ENCODE measurements at regions not wholly inside any gene's neighbourhood (a gene's known extent, or its start where the extent isn't known, plus 50 kb on each side); places are given as distances from the start of the nearest gene placed in this dataset.

DNA sequence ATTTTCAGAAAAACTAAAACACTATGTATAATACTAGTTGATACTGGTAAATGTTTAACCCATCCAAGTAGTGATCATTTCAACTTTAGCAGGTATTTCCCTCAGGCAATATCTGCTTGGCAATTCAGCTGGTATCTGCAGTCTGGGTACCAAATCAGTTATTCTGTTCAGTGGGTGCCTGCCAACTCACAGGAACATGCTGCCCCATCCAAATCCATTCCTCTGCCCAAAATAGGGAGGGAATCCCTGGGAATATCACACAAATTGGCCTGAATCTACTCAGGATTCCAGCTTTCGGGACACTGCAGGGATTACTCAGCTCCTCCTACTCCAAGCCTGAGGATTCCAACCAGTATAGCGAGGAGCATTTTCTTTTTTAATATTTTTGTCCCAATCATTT is 61.7 kb upstream of the PDE4D start:
- no peaks in the 10 kb centered on the region for H3K9me3 ChIP-seq (ENCODE audit: control insufficient read depth in 4 of 4, low read length in 3 of 4)
- H3K4me1 ChIP-seq (ENCODE audit: control insufficient read depth in 4 of 4, insufficient read depth in 4 of 4, low read length in 3 of 4), result no peaks in the 10 kb centered on the region
- 81% methylated on average over 2 of the region's 2 CpGs for WGBS
- no peak for DNase-seq (ENCODE audit: low spot score)
- no peak overlapping the region for H3K27ac ChIP-seq (ENCODE audit: low read depth in 1 of 2, low read length in 2 of 2)
- H3K27me3 ChIP-seq (ENCODE audit: control insufficient read depth in 4 of 4, insufficient read depth in 4 of 4, low read length in 3 of 4), result peaks cover 0 to 2% (median 0%) of the 10 kb centered on the region in 4 donors
- no peaks in the 10 kb centered on the region for H3K36me3 ChIP-seq (ENCODE audit: control insufficient read depth in 4 of 4, insufficient read depth in 3 of 4, low read depth in 1 of 4, low read length in 3 of 4)
- no peak overlapping the region for H3K9ac ChIP-seq (ENCODE audit: low read depth in 1 of 2, low read length in 2 of 2)
- H3K4me3 ChIP-seq (ENCODE audit: low read depth in 1 of 3, low read length in 3 of 3), result no peak overlapping the region
- TF ChIP-seq, protein P1, sequence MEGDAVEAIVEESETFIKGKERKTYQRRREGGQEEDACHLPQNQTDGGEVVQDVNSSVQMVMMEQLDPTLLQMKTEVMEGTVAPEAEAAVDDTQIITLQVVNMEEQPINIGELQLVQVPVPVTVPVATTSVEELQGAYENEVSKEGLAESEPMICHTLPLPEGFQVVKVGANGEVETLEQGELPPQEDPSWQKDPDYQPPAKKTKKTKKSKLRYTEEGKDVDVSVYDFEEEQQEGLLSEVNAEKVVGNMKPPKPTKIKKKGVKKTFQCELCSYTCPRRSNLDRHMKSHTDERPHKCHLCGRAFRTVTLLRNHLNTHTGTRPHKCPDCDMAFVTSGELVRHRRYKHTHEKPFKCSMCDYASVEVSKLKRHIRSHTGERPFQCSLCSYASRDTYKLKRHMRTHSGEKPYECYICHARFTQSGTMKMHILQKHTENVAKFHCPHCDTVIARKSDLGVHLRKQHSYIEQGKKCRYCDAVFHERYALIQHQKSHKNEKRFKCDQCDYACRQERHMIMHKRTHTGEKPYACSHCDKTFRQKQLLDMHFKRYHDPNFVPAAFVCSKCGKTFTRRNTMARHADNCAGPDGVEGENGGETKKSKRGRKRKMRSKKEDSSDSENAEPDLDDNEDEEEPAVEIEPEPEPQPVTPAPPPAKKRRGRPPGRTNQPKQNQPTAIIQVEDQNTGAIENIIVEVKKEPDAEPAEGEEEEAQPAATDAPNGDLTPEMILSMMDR (IDR thresholded peaks at IDR 0.05; ENCODE audit: low read depth, low read length, missing input control), result no peak
- TF ChIP-seq MAX (IDR thresholded peaks at IDR 0.05) (no peak), JUND (IDR thresholded peaks at IDR 0.05) (no peak), YY1 (IDR thresholded peaks at IDR 0.05) (no peak), FOXA2 (IDR thresholded peaks at IDR 0.05) (no peak), SP1 (IDR thresholded peaks at IDR 0.05) (no peak), EGR1 (IDR thresholded peaks at IDR 0.05; ENCODE audit: low read depth in 2 of 2) (no peak), NR2F2 (IDR thresholded peaks at IDR 0.05) (no peak), FOXA1 (IDR thresholded peaks at IDR 0.05) (no peak)
- TF ChIP-seq, protein P2, sequence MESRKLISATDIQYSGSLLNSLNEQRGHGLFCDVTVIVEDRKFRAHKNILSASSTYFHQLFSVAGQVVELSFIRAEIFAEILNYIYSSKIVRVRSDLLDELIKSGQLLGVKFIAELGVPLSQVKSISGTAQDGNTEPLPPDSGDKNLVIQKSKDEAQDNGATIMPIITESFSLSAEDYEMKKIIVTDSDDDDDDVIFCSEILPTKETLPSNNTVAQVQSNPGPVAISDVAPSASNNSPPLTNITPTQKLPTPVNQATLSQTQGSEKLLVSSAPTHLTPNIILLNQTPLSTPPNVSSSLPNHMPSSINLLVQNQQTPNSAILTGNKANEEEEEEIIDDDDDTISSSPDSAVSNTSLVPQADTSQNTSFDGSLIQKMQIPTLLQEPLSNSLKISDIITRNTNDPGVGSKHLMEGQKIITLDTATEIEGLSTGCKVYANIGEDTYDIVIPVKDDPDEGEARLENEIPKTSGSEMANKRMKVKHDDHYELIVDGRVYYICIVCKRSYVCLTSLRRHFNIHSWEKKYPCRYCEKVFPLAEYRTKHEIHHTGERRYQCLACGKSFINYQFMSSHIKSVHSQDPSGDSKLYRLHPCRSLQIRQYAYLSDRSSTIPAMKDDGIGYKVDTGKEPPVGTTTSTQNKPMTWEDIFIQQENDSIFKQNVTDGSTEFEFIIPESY (IDR thresholded peaks at IDR 0.05), result no peak

GRCh38 chr5:59943452-59944113 is 50.1 kb upstream of the PDE4D start:
- Histone ChIP-seq H3K9ac (ENCODE audit: low read depth in 1 of 2, low read length in 2 of 2) (no peak overlapping the region), H3K4me3 (ENCODE audit: low read depth in 1 of 3, low read length in 3 of 3) (no peak overlapping the region), H3K4me1 (ENCODE audit: control insufficient read depth in 4 of 4, insufficient read depth in 4 of 4, low read length in 3 of 4) (no peaks in the 10 kb centered on the region), H3K9me3 (ENCODE audit: control insufficient read depth in 4 of 4, low read length in 3 of 4) (no peaks in the 10 kb centered on the region), H3K27me3 (ENCODE audit: control insufficient read depth in 4 of 4, insufficient read depth in 4 of 4, low read length in 3 of 4) (no peaks in the 10 kb centered on the region), H3K36me3 (ENCODE audit: control insufficient read depth in 4 of 4, insufficient read depth in 3 of 4, low read depth in 1 of 4, low read length in 3 of 4) (no peaks in the 10 kb centered on the region), H3K27ac (ENCODE audit: low read depth in 1 of 2, low read length in 2 of 2) (no peak overlapping the region)
- DNase-seq (ENCODE audit: low spot score), result no peak
- TF ChIP-seq NR2F2 (IDR thresholded peaks at IDR 0.05) (no peak), GABPA (IDR thresholded peaks at IDR 0.05 in 1 of 2, conservative IDR thresholded peaks at IDR 0.05 in 1 of 2) (no peak), HNF4A (conservative IDR thresholded peaks at IDR 0.05) (no peak), RAD21 (IDR thresholded peaks at IDR 0.05) (no peak), JUND (IDR thresholded peaks at IDR 0.05) (no peak), RXRA (IDR thresholded peaks at IDR 0.05) (no peak), TAF1 (conservative IDR thresholded peaks at IDR 0.05) (no peak), MAX (IDR thresholded peaks at IDR 0.05) (no peak), SP1 (IDR thresholded peaks at IDR 0.05) (no peak), FOXA2 (IDR thresholded peaks at IDR 0.05) (no peak), FOXA1 (IDR thresholded peaks at IDR 0.05) (no peak), EGR1 (IDR thresholded peaks at IDR 0.05; ENCODE audit: low read depth in 2 of 2) (no peak), HNF4G (IDR thresholded peaks at IDR 0.05) (no peak), YY1 (IDR thresholded peaks at IDR 0.05) (no peak), ATF3 (IDR thresholded peaks at IDR 0.05) (no peak)
- TF ChIP-seq, protein P3, sequence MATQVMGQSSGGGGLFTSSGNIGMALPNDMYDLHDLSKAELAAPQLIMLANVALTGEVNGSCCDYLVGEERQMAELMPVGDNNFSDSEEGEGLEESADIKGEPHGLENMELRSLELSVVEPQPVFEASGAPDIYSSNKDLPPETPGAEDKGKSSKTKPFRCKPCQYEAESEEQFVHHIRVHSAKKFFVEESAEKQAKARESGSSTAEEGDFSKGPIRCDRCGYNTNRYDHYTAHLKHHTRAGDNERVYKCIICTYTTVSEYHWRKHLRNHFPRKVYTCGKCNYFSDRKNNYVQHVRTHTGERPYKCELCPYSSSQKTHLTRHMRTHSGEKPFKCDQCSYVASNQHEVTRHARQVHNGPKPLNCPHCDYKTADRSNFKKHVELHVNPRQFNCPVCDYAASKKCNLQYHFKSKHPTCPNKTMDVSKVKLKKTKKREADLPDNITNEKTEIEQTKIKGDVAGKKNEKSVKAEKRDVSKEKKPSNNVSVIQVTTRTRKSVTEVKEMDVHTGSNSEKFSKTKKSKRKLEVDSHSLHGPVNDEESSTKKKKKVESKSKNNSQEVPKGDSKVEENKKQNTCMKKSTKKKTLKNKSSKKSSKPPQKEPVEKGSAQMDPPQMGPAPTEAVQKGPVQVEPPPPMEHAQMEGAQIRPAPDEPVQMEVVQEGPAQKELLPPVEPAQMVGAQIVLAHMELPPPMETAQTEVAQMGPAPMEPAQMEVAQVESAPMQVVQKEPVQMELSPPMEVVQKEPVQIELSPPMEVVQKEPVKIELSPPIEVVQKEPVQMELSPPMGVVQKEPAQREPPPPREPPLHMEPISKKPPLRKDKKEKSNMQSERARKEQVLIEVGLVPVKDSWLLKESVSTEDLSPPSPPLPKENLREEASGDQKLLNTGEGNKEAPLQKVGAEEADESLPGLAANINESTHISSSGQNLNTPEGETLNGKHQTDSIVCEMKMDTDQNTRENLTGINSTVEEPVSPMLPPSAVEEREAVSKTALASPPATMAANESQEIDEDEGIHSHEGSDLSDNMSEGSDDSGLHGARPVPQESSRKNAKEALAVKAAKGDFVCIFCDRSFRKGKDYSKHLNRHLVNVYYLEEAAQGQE (IDR thresholded peaks at IDR 0.05), result no peak
- TF ChIP-seq, protein P2 (IDR thresholded peaks at IDR 0.05), result no peak
- TF ChIP-seq, protein P1 (IDR thresholded peaks at IDR 0.05; ENCODE audit: low read depth, low read length, missing input control), result no peak
- 73% methylated on average over 6 of the region's 6 CpGs for WGBS

All from liver (tissue), 8 donors.